ENCODE measurements at regions not wholly inside any gene's neighbourhood (a gene's known extent, or its start where the extent isn't known, plus 50 kb on each side); places are given as distances from the start of the nearest gene placed in this dataset.

DNA sequence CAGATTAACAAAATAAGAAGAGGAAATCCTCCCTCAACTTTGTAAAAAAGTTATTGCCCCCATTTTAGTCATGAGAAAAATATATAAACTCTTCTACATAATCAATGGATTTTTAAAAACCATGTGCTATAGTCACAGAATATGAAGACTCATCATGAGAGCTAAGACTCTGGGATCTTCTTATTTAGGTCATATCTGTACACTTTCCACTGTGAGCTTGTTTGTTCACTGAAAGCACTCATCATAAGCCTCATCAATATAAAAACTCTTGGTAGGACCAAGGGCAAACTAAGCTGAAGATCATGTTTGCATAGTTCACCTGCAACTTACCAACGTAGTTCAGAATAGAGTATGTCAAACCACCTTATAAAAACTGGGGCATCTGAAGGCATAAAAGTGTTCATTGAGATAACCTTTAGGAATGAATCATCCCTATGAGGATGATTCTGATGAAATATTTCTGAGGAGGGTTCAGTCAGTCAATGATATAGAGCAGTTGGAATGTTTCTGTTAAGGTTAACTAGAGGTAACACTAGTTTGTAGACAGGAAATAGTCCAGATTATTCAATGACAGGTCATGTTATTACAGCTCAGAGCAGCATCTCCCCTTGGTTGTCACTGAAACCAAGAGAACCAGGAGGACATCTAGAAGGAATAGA lies 289.9 kb upstream of the SMC2 start:
- Histone ChIP-seq H4K20me1 (replicated peaks; ENCODE audit: control insufficient read depth, insufficient read depth, low read length) (no peaks in the 10 kb centered on the region), H3K36me3 (ENCODE audit: control insufficient read depth, insufficient read depth, low read length) (no peaks in the 10 kb centered on the region), H3K79me2 (ENCODE audit: control insufficient read depth, insufficient read depth, low read length) (no peaks in the 10 kb centered on the region), H3K9me3 (replicated peaks; ENCODE audit: control insufficient read depth, insufficient read depth, low read depth, low read length) (no peaks in the 10 kb centered on the region), H3K27me3 (ENCODE audit: control insufficient read depth in 2 of 2, insufficient read depth in 2 of 2, low read length in 2 of 2) (no peaks in the 10 kb centered on the region), H3K4me3 (no peak overlapping the region), H3K4me2 (ENCODE audit: insufficient read depth, low read length) (no peak overlapping the region), H2AFZ (ENCODE audit: low read depth, low read length) (no peak overlapping the region), H3K9ac (ENCODE audit: insufficient read depth in 1 of 2, low read depth in 2 of 2, low read length in 2 of 2) (no peak overlapping the region), H3K4me1 (replicated peaks in 1 of 2; ENCODE audit: control insufficient read depth in 2 of 2, insufficient read depth in 2 of 2, low read length in 2 of 2) (no peaks in the 10 kb centered on the region), H3K27ac (ENCODE audit: extremely low read depth, low read depth, low read length) (no peak overlapping the region), H3K9me1 (ENCODE audit: control insufficient read depth, insufficient read depth, low read length) (no peaks in the 10 kb centered on the region)
- ATAC-seq (no peak), FAIRE-seq (no peak), DNase-seq (ENCODE audit: extremely low read depth in 1 of 4, low spot score in 3 of 4) (no peak)
- in situ Hi-C loops (cut with MboI) (no loop called here), intact Hi-C loops (cut with micrococcal nuclease) (no loop called here)
- BruUV-seq (replicated peaks): no TSS peak
- ChIA-PET CTCF (ENCODE audit: low intra/inter-chr PET ratio) (no interaction called here), POLR2A (no interaction called here)
- 6% methylated on average over 1 of the region's 1 CpG for WGBS (ENCODE audit: insufficient coverage, low coverage, missing lambda C conversion rate)
- no peak for TF ChIP-seq TCF3 (CRISPR knock-in tag; IDR thresholded peaks at IDR 0.05)
- TF ChIP-seq, protein P1, sequence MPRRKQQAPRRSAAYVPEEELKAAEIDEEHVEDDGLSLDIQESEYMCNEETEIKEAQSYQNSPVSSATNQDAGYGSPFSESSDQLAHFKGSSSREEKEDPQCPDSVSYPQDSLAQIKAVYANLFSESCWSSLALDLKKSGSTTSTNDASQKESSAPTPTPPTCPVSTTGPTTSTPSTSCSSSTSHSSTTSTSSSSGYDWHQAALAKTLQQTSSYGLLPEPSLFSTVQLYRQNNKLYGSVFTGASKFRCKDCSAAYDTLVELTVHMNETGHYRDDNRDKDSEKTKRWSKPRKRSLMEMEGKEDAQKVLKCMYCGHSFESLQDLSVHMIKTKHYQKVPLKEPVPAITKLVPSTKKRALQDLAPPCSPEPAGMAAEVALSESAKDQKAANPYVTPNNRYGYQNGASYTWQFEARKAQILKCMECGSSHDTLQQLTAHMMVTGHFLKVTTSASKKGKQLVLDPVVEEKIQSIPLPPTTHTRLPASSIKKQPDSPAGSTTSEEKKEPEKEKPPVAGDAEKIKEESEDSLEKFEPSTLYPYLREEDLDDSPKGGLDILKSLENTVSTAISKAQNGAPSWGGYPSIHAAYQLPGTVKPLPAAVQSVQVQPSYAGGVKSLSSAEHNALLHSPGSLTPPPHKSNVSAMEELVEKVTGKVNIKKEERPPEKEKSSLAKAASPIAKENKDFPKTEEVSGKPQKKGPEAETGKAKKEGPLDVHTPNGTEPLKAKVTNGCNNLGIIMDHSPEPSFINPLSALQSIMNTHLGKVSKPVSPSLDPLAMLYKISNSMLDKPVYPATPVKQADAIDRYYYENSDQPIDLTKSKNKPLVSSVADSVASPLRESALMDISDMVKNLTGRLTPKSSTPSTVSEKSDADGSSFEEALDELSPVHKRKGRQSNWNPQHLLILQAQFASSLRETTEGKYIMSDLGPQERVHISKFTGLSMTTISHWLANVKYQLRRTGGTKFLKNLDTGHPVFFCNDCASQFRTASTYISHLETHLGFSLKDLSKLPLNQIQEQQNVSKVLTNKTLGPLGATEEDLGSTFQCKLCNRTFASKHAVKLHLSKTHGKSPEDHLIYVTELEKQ (CRISPR knock-in tag; IDR thresholded peaks at IDR 0.05): no peak
- no peak for TF ChIP-seq RAD21 (CRISPR knock-in tag; conservative IDR thresholded peaks at IDR 0.05 in 1 of 2, IDR thresholded peaks at IDR 0.05 in 1 of 2)
- TF ChIP-seq, protein P2, sequence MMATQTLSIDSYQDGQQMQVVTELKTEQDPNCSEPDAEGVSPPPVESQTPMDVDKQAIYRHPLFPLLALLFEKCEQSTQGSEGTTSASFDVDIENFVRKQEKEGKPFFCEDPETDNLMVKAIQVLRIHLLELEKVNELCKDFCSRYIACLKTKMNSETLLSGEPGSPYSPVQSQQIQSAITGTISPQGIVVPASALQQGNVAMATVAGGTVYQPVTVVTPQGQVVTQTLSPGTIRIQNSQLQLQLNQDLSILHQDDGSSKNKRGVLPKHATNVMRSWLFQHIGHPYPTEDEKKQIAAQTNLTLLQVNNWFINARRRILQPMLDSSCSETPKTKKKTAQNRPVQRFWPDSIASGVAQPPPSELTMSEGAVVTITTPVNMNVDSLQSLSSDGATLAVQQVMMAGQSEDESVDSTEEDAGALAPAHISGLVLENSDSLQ (IDR thresholded peaks at IDR 0.05): no peak
- TF ChIP-seq ZNF121 (CRISPR knock-in tag; conservative IDR thresholded peaks at IDR 0.05): no peak
- no peak for TF ChIP-seq ZNF316 (IDR thresholded peaks at IDR 0.05)
- no peak for TF ChIP-seq XRCC5 (IDR thresholded peaks at IDR 0.05; ENCODE audit: low read depth, low read length)
- TF ChIP-seq MEF2D (tag; conservative IDR thresholded peaks at IDR 0.05; ENCODE audit: low read depth): no peak
- no peak for TF ChIP-seq POLR3G (IDR thresholded peaks at IDR 0.05; ENCODE audit: extremely low read depth, insufficient read length, insufficient replicate concordance)
- no peak for TF ChIP-seq ETV5 (CRISPR knock-in tag; IDR thresholded peaks at IDR 0.05; ENCODE audit: low read depth)
- TF ChIP-seq KLF16 (IDR thresholded peaks at IDR 0.05): no peak
- no peak for TF ChIP-seq RBM34 (IDR thresholded peaks at IDR 0.05; ENCODE audit: borderline replicate concordance, insufficient read depth, low read length)
